Natural killer cell treated with Interleukin-12 subunit alpha and Interleukin-12 subunit beta and Interleukin-15 and Interleukin-18, amount 100 ng/mL, for 72 hours (primary cell): ENCODE measurements at regions not wholly inside any gene's neighbourhood (a gene's known extent, or its start where the extent isn't known, plus 50 kb on each side); places are given as distances from the start of the nearest gene placed in this dataset.

Source experiments
- ATAC-seq, 2 donors: fragments of 150-1000 bp; cut with Tn5 transposase in 1 of 2; sonication (Bioruptor Pico), chemical (Tn5 transposase) in 1 of 2; 2 replicates each; pipeline ENCODE4 v1.10.0; 2021
- DNase-seq: peaks from one replicate; pipeline ENCODE4 v3.0.0; 2022; ENCODE audit warnings: low spot score
- H3K27ac Mint-ChIP-seq, 2 donors: 1 replicate in 1 of 2; 2 replicates in 1 of 2; pipeline ENCODE4 v1.8.0; 2022; ENCODE audit warnings: mixed read lengths in 2 of 2, mild to moderate bottlenecking in 1 of 2, moderate library complexity in 1 of 2
- H3K27me3 Mint-ChIP-seq, 2 donors: 1 replicate in 1 of 2; 2 replicates in 1 of 2; pipeline ENCODE4 v1.8.0; 2022; ENCODE audit warnings: mixed read lengths in 2 of 2
- H3K36me3 Mint-ChIP-seq: one replicate; pipeline ENCODE4 v1.8.0; 2022; ENCODE audit warnings: mixed read lengths
- H3K4me1 Mint-ChIP-seq, 2 donors: 1 replicate in 1 of 2; 2 replicates in 1 of 2; pipeline ENCODE4 v1.8.0; 2022; ENCODE audit warnings: low read depth in 2 of 2, mixed read lengths in 2 of 2, mild to moderate bottlenecking in 1 of 2
- H3K4me3 Mint-ChIP-seq: one replicate; pipeline ENCODE4 v1.8.0; 2022; ENCODE audit warnings: mixed read lengths
- H3K9me3 Mint-ChIP-seq: 2 replicates; pipeline ENCODE4 v1.8.0; 2022; ENCODE audit warnings: mixed read lengths

- no peak overlapping the region for H3K4me3 Mint-ChIP-seq
- H3K27ac Mint-ChIP-seq: no peak overlapping the region
- no peak for ATAC-seq
- no peaks in the 10 kb centered on the region for H3K36me3 Mint-ChIP-seq
- no peaks in the 10 kb centered on the region for H3K4me1 Mint-ChIP-seq
- no peaks in the 10 kb centered on the region for H3K9me3 Mint-ChIP-seq
- DNase-seq: no peak
- H3K27me3 Mint-ChIP-seq: peaks cover 47 to 77% of the 10 kb centered on the region in 2 donors
Measured at GRCh38 chr10:125291836-125292235, 131.5 kb upstream of the CTBP2 start.

- Mint-ChIP-seq H3K9me3 (no peaks in the 10 kb centered on the region), H3K27me3 (peaks cover 43 to 65% of the 10 kb centered on the region in 2 donors), H3K27ac (no peak overlapping the region), H3K4me3 (no peak overlapping the region), H3K4me1 (peaks cover 0 to 1% of the 10 kb centered on the region in 2 donors), H3K36me3 (no peaks in the 10 kb centered on the region)
- ATAC-seq (no peak), DNase-seq (no peak)
Measured at GRCh38 chr10:125289461-125289860, 129.1 kb upstream of the CTBP2 start.

DNA sequence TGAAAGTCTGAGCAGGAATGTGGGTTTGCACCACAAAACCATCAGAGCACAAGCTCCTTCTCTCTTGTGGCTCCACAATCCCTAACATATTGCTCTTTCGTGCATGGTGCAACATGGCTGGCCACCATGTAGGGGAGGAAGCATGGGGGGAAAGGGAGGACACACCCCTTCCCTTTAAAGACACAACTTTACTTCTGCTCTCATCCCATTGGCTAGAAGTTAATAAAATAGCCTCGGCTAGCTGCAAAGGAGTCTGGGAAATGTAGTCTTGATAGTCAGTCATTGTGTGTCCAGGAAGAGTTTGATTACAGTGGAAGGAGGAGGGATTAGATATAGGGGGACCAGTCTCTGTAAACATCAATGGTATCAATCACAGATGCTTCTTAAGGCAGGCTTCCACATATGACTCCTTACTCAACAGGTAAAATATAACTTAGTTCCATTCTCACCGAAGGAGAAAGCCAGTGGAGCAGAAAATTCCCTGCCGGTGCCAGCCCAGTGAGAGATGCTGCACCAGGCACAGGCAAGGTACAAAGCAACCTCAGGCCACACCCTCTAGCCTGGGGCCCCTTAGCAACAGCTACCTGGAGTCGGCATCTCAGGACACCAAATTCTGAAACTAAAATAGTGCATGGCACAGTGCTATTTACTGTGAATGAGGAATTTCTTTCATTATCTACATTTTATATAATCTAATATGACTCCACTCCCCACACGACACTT lies 124.7 kb upstream of the CTBP2 start:
- no peak overlapping the region for H3K4me3 Mint-ChIP-seq
- H3K27me3 Mint-ChIP-seq: peaks cover 49 to 54% of the 10 kb centered on the region in 2 donors
- H3K27ac Mint-ChIP-seq: no peak overlapping the region
- H3K9me3 Mint-ChIP-seq: no peaks in the 10 kb centered on the region
- H3K4me1 Mint-ChIP-seq: peaks cover 0 to 10% of the 10 kb centered on the region in 2 donors
- ATAC-seq (no peak), DNase-seq (no peak)
- H3K36me3 Mint-ChIP-seq: no peaks in the 10 kb centered on the region

DNA sequence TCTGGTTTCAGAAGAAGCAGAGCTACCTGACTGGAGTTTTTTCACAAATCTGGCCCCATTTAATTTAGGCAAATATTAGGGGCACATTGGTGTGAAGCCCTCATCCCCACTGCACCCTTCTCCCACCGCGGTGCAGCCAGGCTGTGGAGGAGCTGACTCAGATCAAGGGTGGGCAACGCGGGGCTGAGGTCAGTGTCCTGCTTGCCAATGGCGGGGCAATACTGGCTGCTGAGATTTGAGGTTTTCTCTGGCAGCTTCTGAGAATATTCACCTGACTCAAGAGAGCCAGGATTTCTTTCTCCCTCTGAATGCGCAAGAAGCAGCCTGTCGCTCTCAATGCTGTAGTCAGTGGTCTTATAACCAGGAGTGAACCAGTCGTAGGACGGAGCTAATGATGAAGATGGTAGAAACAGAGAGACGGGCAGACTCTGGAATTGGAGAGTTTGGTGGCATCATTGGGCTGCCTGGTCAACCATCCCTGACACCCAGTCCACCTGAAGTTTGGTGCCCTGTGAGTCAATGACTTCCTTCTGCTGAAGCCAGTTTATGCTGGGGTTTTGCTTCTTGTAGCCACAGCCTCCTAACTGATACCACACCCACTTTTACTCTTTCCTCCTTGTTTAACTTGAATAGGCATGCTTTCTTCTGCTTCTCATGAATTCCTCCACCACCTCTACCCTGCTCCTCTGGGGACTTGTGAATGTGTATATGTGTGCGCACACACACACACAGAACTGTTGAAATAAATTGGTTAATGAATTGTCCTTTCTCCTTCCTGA lies 123.7 kb upstream of the CTBP2 start:
- no peak for ATAC-seq
- Mint-ChIP-seq H3K4me1 (peaks cover 0 to 10% of the 10 kb centered on the region in 2 donors), H3K9me3 (no peaks in the 10 kb centered on the region), H3K36me3 (no peaks in the 10 kb centered on the region), H3K27me3 (peaks cover 45 to 47% of the 10 kb centered on the region in 2 donors), H3K27ac (no peak overlapping the region), H3K4me3 (no peak overlapping the region)
- DNase-seq: no peak

GRCh38 chr10:125283191-125283835 lies 123.0 kb upstream of the CTBP2 start:
- DNase-seq (no peak), ATAC-seq (no peak)
- H3K27me3 Mint-ChIP-seq: peaks cover 41 to 45% of the 10 kb centered on the region in 2 donors
- no peak overlapping the region for H3K27ac Mint-ChIP-seq
- no peaks in the 10 kb centered on the region for H3K9me3 Mint-ChIP-seq
- H3K36me3 Mint-ChIP-seq: no peaks in the 10 kb centered on the region
- peaks cover 0 to 10% of the 10 kb centered on the region in 2 donors for H3K4me1 Mint-ChIP-seq
- no peak overlapping the region for H3K4me3 Mint-ChIP-seq

DNA sequence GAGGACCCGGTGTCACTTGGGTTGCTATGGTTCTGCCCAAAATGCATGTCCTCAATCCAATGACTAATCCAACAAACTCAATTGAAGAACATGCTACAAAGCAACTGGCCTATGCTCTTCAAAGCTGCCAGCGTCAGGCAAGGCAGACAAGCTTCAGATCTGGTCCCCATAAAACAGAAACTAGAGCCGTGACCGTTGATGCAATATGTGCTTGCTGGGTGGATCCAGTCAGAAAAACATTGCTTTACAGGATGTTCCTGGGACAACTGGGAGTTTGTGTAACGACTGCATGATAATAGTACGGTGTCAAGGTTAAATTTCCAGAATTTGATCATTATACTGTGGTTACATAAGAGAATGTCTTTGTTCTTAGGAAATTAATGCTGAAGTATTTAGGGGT lies 120.7 kb upstream of the CTBP2 start:
- Mint-ChIP-seq H3K36me3 (peaks cover 3% of the 10 kb centered on the region), H3K4me3 (no peak overlapping the region), H3K27me3 (peaks cover 27 to 34% of the 10 kb centered on the region in 2 donors), H3K4me1 (peaks cover 0 to 10% of the 10 kb centered on the region in 2 donors), H3K9me3 (peaks cover under 1% of the 10 kb centered on the region), H3K27ac (no peak overlapping the region)
- DNase-seq: no peak
- ATAC-seq: no peak

- peaks cover 2% of the 10 kb centered on the region for H3K9me3 Mint-ChIP-seq
- peaks cover 0 to under 1% of the 10 kb centered on the region in 2 donors for H3K4me1 Mint-ChIP-seq
- ATAC-seq (no peak), DNase-seq (no peak)
- peaks cover 15 to 19% of the 10 kb centered on the region in 2 donors for H3K27me3 Mint-ChIP-seq
- H3K4me3 Mint-ChIP-seq: no peak overlapping the region
- peaks cover 6% of the 10 kb centered on the region for H3K36me3 Mint-ChIP-seq
- no peak overlapping the region for H3K27ac Mint-ChIP-seq
Measured at GRCh38 chr10:125276133-125276532, 115.8 kb upstream of the CTBP2 start.

DNA sequence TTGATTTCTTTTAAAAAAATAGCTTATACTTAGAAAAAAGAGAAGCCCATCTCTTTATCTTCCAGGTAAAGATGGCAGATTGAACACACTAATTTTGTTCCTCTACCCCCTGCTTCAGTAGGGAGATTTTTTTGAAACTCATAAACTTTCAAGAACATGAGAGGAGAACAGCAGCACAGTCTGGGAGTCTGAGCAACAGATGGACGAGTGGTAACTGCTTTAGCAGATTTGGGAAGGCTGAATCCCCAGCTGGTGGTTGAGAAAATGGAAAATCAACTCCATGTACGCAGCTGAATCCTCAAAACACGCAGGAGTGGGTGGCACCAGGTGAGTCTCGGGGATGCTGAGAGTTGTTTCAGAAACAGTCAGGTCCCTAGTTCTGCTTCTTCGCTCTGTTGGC lies 114.6 kb upstream of the CTBP2 start:
- Mint-ChIP-seq H3K27ac (no peak overlapping the region), H3K9me3 (peaks cover 2% of the 10 kb centered on the region), H3K27me3 (peaks cover 20 to 26% of the 10 kb centered on the region in 2 donors), H3K36me3 (peaks cover 6% of the 10 kb centered on the region), H3K4me3 (no peak overlapping the region), H3K4me1 (no peaks in the 10 kb centered on the region)
- ATAC-seq (no peak), DNase-seq (no peak)

DNA sequence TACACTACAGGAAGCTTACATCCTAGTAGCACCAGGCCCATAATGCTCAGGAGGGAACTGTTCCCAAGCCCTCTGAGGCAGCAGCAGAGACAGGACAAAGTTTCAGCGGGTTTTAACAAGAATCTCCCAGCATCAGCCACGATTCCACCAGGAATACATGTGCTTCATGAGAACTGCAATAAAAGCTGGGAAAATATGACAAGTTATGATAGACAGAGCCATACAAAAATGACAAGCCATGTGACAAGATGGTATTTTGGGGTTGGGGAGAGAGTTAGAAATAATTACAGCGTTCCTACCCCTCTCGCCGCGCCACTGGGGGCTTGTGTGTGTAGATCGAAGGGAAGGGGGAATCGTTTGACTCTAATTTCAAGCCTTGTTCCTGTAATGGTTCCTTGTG lies 112.7 kb upstream of the CTBP2 start:
- H3K27ac Mint-ChIP-seq: no peak overlapping the region
- ATAC-seq: no peak
- no peak for DNase-seq
- H3K27me3 Mint-ChIP-seq: peaks cover 19 to 34% of the 10 kb centered on the region in 2 donors
- no peaks in the 10 kb centered on the region for H3K4me1 Mint-ChIP-seq
- H3K4me3 Mint-ChIP-seq: no peak overlapping the region
- peaks cover 6% of the 10 kb centered on the region for H3K36me3 Mint-ChIP-seq
- H3K9me3 Mint-ChIP-seq: peaks cover 2% of the 10 kb centered on the region

GRCh38 chr10:125269716-125270115 lies 109.4 kb upstream of the CTBP2 start:
- Mint-ChIP-seq H3K4me1 (no peaks in the 10 kb centered on the region), H3K4me3 (no peak overlapping the region), H3K27ac (no peak overlapping the region), H3K36me3 (no peaks in the 10 kb centered on the region), H3K9me3 (no peaks in the 10 kb centered on the region), H3K27me3 (peaks cover 16 to 18% of the 10 kb centered on the region in 2 donors)
- ATAC-seq: no peak
- no peak for DNase-seq

DNA sequence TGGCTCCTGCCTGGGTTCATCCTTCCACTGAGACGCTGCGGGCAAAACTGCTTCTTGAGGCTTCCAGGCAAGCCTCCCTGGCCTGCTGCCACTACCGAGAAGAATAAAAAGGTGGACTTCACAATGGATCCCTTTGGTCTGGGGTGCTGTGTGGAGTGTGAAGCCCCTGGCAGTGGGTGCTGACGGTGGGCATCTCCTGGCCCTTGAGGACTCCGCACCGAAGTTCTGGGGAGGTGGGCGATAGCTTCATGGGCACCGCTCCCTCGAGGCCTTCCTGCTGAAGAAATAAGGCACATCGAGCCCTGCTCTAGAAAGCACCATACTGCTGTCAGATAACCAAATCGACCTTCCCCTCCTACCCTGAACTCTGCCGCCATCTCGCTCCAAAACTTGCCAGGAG lies 106.6 kb upstream of the CTBP2 start:
- Mint-ChIP-seq H3K27ac (no peak overlapping the region), H3K36me3 (no peaks in the 10 kb centered on the region), H3K9me3 (no peaks in the 10 kb centered on the region), H3K4me3 (no peak overlapping the region), H3K4me1 (no peaks in the 10 kb centered on the region), H3K27me3 (peaks cover 26 to 29% of the 10 kb centered on the region in 2 donors)
- DNase-seq (no peak), ATAC-seq (no peak)

DNA sequence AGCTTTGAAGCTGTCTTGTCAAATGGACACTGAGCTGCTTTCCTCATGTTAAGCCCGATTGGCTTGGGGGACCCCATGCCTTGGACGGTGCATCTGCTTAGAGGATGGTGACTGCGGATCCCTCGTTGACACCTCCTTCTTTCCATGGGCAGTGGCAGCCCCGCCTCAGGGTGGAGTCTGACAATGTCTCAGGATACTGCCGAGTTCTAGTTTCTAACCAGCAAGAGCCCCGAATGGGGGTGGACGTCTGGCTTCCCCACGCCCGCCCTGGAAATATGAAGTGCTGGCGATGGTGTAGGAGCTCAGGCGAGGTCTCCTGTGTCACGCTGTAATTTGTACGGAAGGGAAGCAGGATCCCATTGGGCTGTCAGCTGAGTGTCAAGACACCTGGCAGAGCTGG lies 106.2 kb upstream of the CTBP2 start:
- Mint-ChIP-seq H3K9me3 (no peaks in the 10 kb centered on the region), H3K27me3 (peaks cover 26 to 29% of the 10 kb centered on the region in 2 donors), H3K36me3 (no peaks in the 10 kb centered on the region), H3K27ac (no peak overlapping the region), H3K4me3 (no peak overlapping the region), H3K4me1 (no peaks in the 10 kb centered on the region)
- ATAC-seq: no peak
- no peak for DNase-seq

- Mint-ChIP-seq H3K4me1 (peaks cover 0 to 3% of the 10 kb centered on the region in 2 donors), H3K27ac (no peak overlapping the region), H3K27me3 (peaks cover 26 to 29% of the 10 kb centered on the region in 2 donors), H3K36me3 (no peaks in the 10 kb centered on the region), H3K9me3 (no peaks in the 10 kb centered on the region), H3K4me3 (no peak overlapping the region)
- DNase-seq (no peak), ATAC-seq (peak in 1 of 2 donors; percentile 19)
Measured at GRCh38 chr10:125265579-125265955, 105.2 kb upstream of the CTBP2 start.
